AG09319 (cell line): ENCODE measurements at regions not wholly inside any gene's neighbourhood (a gene's known extent, or its start where the extent isn't known, plus 50 kb on each side); places are given as distances from the start of the nearest gene placed in this dataset.

Experiments used
- DNase-seq: peaks from one replicate; pipeline ENCODE4 v3.0.0-alpha.2; 2010; ENCODE audit warnings: low read depth; ENCODE audit errors: extremely low read depth
- CTCF ChIP-seq: IDR thresholded peaks from 2 replicates; pipeline ENCODE4 v1.5.1; 2011; ENCODE audit warnings: low read depth, mild to moderate bottlenecking, inconsistent platforms, low read length, moderate library complexity

DNA sequence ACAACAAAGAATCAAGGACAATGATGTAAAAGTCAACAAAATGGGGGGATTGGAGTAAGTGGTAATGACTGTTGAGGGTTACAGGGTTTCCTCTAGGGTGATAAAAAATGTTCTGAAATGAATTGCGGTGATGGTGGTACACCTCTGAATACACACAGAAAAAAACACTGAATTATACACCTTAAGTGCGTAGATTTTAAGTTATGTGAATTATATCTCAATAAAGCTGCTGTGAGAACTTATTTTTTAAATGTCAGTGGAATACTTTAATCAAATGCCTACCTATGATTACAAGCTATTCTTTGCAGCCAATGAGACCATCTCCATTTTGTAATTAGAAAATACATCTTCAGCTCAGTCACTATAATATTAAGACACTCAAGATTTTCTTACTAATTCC, 53.5 kb downstream of the ZNF608 start:
- no peak for DNase-seq
- no peak for TF ChIP-seq CTCF

GRCh38 chr5:124692324-124692723, 54.1 kb downstream of the ZNF608 start:
- DNase-seq: no peak
- no peak for TF ChIP-seq CTCF

DNA sequence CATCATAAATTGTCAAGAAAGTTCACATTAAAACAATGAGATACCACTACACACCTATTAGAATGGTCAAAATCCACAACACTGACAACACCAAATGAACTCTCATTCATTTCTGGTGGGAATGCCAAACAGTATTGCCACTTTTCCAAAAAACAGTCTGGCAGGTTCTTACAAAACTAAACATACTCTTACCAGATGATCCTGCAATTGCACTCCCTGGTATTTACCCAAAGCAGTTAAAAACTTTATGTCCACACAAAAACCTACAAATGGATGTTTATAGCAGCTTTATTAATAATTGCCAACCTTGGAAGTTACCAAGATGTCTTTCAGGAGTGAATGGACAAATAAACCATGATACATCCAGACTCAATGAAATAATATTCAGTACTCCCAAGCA, 56.8 kb downstream of the ZNF608 start:
- no peak for TF ChIP-seq CTCF
- DNase-seq: no peak

DNA sequence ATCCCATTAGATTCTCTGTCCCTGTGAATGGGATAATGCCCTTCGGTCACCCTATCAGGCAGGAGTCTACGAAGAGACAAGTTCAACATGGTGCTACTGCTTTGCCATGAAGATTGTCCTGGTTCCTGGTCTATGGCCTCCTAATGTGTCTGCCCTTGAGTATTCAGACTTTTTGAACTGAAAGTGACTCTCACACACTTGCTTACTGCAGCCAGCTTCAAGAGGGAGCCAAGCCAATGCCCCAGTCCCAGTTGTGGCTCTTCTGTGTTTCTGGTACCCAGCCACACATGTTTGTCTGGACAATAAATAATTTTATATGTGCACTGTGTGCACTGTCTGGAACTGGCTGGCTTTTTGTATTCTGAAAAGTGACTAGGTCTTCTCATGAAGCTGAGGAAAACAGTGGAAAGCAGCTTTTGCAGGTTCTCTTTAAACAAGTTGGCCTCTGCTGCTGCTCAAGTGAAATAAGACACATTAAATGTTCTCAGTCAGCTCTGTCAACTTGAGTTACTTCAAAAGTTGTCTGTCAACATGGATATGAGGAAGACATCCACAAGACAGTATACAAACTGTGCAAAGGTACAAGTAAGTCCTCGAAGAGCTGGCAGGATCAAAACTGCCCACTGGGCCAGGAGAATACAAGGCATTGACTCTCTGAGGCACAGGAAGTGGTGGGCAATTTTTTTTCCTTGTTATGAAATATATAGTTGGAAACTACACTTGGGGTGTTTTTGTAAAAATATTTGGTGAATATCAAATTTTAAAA, 60.0 kb downstream of the ZNF608 start:
- DNase-seq: no peak
- TF ChIP-seq CTCF: no peak

GRCh38 chr5:124685404-124685930, 61.0 kb downstream of the ZNF608 start:
- no peak for TF ChIP-seq CTCF
- no peak for DNase-seq

- no peak for DNase-seq
- TF ChIP-seq CTCF: no peak
Measured at GRCh38 chr5:124683917-124684555, 62.4 kb downstream of the ZNF608 start.

GRCh38 chr5:124679578-124680199, 66.8 kb downstream of the ZNF608 start:
- no peak for TF ChIP-seq CTCF
- no peak for DNase-seq
